Activated CD8-positive, alpha-beta memory T cell treated with anti-CD3 and anti-CD28 coated beads, Interleukin-2, amount 50 U/mL, for 1 hour (primary cell): ENCODE measurements at regions not wholly inside any gene's neighbourhood (a gene's known extent, or its start where the extent isn't known, plus 50 kb on each side); places are given as distances from the start of the nearest gene placed in this dataset.
"Not testable (repeated sequence)": the region's sequence is repeated elsewhere in the genome, so short reads cannot be mapped to it uniquely, and the experiment has no call there.

Experiments used
- DNase-seq: peaks from one replicate; pipeline ENCODE4 v3.0.0-alpha.2; 2020; ENCODE audit errors: extremely low read depth

DNA sequence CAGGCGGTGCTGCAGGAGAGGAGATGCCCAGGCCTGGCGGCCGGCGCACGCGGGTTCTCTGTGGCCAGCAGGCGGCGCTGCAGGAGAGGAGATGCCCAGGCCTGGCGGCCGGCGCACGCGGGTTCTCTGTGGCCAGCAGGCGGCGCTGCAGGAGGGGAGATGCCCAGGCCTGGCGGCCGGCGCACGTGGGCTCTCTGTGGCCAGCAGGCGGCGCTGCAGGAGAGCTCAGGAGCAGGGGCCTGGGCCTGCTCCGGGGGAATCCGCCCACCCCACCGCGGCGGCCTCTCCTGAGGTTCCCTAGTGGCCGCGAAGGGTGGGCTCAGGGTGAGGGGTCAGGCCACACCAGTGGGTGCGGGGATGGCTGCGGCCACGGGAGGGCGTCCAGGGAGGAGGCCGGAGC is 75.9 kb downstream of the OR4F16 start:
- DNase-seq, result not testable (repeated sequence)

DNA sequence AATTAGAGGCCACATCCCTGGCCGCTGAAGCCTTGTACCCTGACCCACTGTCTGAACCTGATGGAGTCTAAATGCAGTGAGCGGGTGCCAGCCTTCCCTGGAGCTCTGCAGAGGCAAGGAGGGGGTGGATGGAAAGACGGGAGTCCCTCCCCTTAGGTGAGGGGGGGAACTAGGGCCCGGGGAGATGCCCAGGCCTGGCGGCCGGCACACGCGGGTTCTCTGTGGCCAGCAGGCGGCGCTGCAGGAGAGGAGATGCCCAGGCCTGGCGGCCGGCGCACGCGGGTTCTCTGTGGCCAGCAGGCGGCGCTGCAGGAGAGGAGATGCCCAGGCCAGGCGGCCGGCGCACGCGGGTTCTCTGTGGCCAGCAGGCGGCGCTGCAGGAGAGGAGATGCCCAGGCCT is 77.3 kb downstream of the OR4F16 start:
- DNase-seq, result not testable (repeated sequence)

DNA sequence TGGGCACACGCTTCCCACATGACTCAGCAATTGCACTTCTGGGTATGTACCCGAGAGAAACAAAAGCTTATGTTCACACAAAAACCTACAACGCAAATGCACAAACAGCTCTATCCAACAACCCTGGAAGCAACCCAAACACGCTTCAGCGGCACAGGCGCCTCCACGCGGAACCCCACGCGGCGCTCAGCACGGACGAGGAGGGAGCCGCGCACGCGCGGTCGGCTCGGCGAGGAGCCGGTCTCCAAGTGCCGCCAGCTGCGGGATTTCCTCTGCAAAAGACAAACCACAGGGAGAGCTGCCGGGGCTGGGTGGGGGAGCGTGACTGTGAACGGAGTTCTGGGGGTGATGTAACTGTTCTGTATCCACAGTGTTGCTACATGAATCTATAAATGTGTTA is 81.2 kb downstream of the OR4F16 start:
- DNase-seq, result peak; percentile 10

DNA sequence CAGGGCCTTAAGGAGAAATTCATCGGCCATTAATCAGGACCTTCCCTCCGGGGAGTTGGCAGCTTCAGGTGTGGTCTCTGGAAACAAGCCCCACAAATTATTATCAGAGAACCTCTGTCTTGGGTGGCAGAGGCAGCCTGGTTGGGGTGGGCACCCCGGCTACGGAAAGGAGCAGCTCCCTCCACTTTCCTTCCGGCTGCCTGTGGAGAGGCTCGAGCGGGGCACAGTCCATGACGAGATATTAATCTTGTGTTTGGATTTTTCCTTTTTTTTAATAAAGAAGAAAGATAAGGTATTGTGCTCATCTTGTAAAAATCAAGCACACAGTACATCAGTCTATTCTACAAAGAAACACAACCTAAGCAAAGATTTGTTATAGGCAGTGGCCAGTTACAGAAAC is 98.2 kb downstream of the OR4F16 start:
- not testable (repeated sequence) for DNase-seq

DNA sequence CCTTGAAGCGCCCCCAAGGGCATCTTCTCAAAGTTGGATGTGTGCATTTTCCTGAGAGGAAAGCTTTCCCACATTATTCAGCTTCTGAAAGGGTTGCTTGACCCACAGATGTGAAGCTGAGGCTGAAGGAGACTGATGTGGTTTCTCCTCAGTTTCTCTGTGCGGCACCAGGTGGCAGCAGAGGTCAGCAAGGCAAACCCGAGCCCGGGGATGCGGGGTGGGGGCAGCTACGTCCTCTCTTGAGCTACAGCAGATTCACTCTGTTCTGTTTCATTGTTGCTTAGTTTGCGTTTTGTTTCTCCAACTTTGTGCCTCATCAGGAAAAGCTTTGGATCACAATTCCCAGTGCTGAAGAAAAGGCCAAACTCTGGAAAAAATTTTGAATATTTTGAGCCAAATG is 100.5 kb downstream of the OR4F16 start:
- DNase-seq, result not testable (repeated sequence)
